GM12865 (cell line): ENCODE measurements at regions not wholly inside any gene's neighbourhood (a gene's known extent, or its start where the extent isn't known, plus 50 kb on each side); places are given as distances from the start of the nearest gene placed in this dataset.
"Not testable (repeated sequence)": the region's sequence is repeated elsewhere in the genome, so short reads cannot be mapped to it uniquely, and the experiment has no call there.

Experiments used
- DNase-seq: peaks from one replicate; pipeline ENCODE4 v3.0.0; 2010; ENCODE audit warnings: low read depth
- H3K4me3 ChIP-seq: 2 replicates; pipeline ENCODE4 v1.5.1; 2011; ENCODE audit warnings: mild to moderate bottlenecking, low read depth, low read length, control low read depth
- CTCF ChIP-seq: IDR thresholded peaks from 2 replicates; pipeline ENCODE4 v1.5.1; 2011; ENCODE audit warnings: low read length, control low read depth, low read depth, inconsistent platforms; ENCODE audit not compliant: insufficient read depth; ENCODE audit errors: missing control alignments

- no peak for TF ChIP-seq CTCF
- H3K4me3 ChIP-seq, result no peak overlapping the region
- no peak for DNase-seq
Measured at GRCh38 chr2:122706757-122707223, 951.3 kb downstream of the TSN start.

- no peak for TF ChIP-seq CTCF
- peak; percentile 67 for DNase-seq
- no peak overlapping the region for H3K4me3 ChIP-seq
Measured at GRCh38 chr2:122707224-122707824, 951.9 kb downstream of the TSN start.

GRCh38 chr2:122710049-122710448, 954.6 kb downstream of the TSN start:
- no peak for DNase-seq
- no peak overlapping the region for H3K4me3 ChIP-seq
- no peak for TF ChIP-seq CTCF

- H3K4me3 ChIP-seq, result no peak overlapping the region
- DNase-seq, result peak; percentile 33
- no peak for TF ChIP-seq CTCF
Measured at GRCh38 chr2:122713800-122714199, 958.3 kb downstream of the TSN start.

GRCh38 chr2:122720822-122721221, 965.4 kb downstream of the TSN start:
- DNase-seq, H3K4me3 ChIP-seq: not testable (repeated sequence)

GRCh38 chr2:122734766-122735424, 979.4 kb downstream of the TSN start:
- DNase-seq, result no peak
- TF ChIP-seq CTCF, result no peak
- no peak overlapping the region for H3K4me3 ChIP-seq

- DNase-seq, result no peak
- no peak for TF ChIP-seq CTCF
- no peak overlapping the region for H3K4me3 ChIP-seq
Measured at GRCh38 chr2:122736279-122736678, 980.8 kb downstream of the TSN start.
